GM23248 (cell line): ENCODE measurements at regions not wholly inside any gene's neighbourhood (a gene's known extent, or its start where the extent isn't known, plus 50 kb on each side); places are given as distances from the start of the nearest gene placed in this dataset.
"Not testable (repeated sequence)": the region's sequence is repeated elsewhere in the genome, so short reads cannot be mapped to it uniquely, and the experiment has no call there.

ENCODE experiments used
- DNase-seq: peaks from one replicate; pipeline ENCODE4 v3.0.0-alpha.2; 2015
- H2AFZ ChIP-seq: fragments of 200-600 bp; sonication (generic); 2 replicates; pipeline ENCODE4 v1.6.1; 2016; ENCODE audit warnings: antibody characterized with exemption
- H3F3A ChIP-seq: fragments of 200-600 bp; sonication (generic); 2 replicates; pipeline ENCODE4 v1.6.1; 2016; ENCODE audit warnings: mild to moderate bottlenecking, antibody characterized with exemption, mixed run types; ENCODE audit not compliant: insufficient read depth
- H3K27ac ChIP-seq: fragments of 200-600 bp; sonication (generic); 2 replicates; pipeline ENCODE4 v1.5.1; 2016; ENCODE audit warnings: mild to moderate bottlenecking
- H3K27me3 ChIP-seq: fragments of 200-600 bp; sonication (generic); replicated peaks from 2 replicates; pipeline ENCODE4 v1.6.1; 2016; ENCODE audit warnings: mild to moderate bottlenecking; ENCODE audit not compliant: insufficient read depth
- H3K36me3 ChIP-seq: fragments of 200-600 bp; sonication (generic); 2 replicates; pipeline ENCODE4 v1.6.1; 2016; ENCODE audit warnings: low read depth, mild to moderate bottlenecking
- H3K4me1 ChIP-seq: fragments of 200-600 bp; sonication (generic); 2 replicates; pipeline ENCODE4 v1.6.1; 2016; ENCODE audit warnings: mild to moderate bottlenecking; ENCODE audit not compliant: insufficient read depth
- H3K4me2 ChIP-seq: fragments of 200-600 bp; sonication (generic); one replicate; pipeline ENCODE4 v1.6.1; 2016; ENCODE audit warnings: mild to moderate bottlenecking; ENCODE audit not compliant: unreplicated experiment
- H3K4me3 ChIP-seq: fragments of 200-600 bp; sonication (generic); 2 replicates; pipeline ENCODE4 v1.5.1; 2016; ENCODE audit warnings: mild to moderate bottlenecking
- H3K79me2 ChIP-seq: fragments of 200-600 bp; sonication (generic); 2 replicates; pipeline ENCODE4 v1.6.1; 2016; ENCODE audit warnings: mild to moderate bottlenecking; ENCODE audit not compliant: insufficient read depth
- H3K9ac ChIP-seq: fragments of 200-600 bp; sonication (generic); 2 replicates; pipeline ENCODE4 v1.6.1; 2016; ENCODE audit warnings: mild to moderate bottlenecking
- H3K9me2 ChIP-seq: fragments of 200-600 bp; sonication (generic); 2 replicates; pipeline ENCODE4 v1.6.1; 2016; ENCODE audit warnings: mixed run types, mild to moderate bottlenecking, moderate library complexity; ENCODE audit not compliant: insufficient read depth
- H3K9me3 ChIP-seq: fragments of 200-600 bp; sonication (generic); one replicate; pipeline ENCODE4 v1.6.1; 2017; ENCODE audit warnings: low read depth
- H4K20me1 ChIP-seq: fragments of 200-600 bp; sonication (generic); 2 replicates; pipeline ENCODE4 v1.6.0; 2016; ENCODE audit not compliant: insufficient read depth
- EZH2 ChIP-seq: fragments of 200-600 bp; sonication (generic); IDR thresholded peaks from 2 replicates; pipeline ENCODE4 v1.6.1; 2018; ENCODE audit warnings: antibody characterized with exemption, mild to moderate bottlenecking; ENCODE audit not compliant: insufficient read depth, poor library complexity, severe bottlenecking
- EZH2phosphoT487 ChIP-seq: fragments of 200-600 bp; sonication (generic); IDR thresholded peaks from 2 replicates; pipeline ENCODE4 v1.6.1; 2018; ENCODE audit warnings: antibody characterized with exemption, moderate library complexity, mild to moderate bottlenecking, low read depth; ENCODE audit not compliant: insufficient read depth
- WGBS, 2 experiments: methylation state at CpG; one replicate each; pipeline ENCODE4 v1.1.6; 2015 to 2017; ENCODE audit warnings: low lambda C conversion rate in 2 of 2, low coverage in 1 of 2; ENCODE audit errors: missing lambda C conversion rate in 2 of 2; 5-methylcytosine and 5-hydroxymethylcytosine counted together
- in situ Hi-C: fragments of 300-500 bp; cut with MboI; formaldehyde crosslinking; loops from 2 replicates; pipeline ENCODE4 v1.15.0; 2020

GRCh38 chr2:94767336-94767735, 103.9 kb upstream of the TEKT4 start:
- H3K4me3 ChIP-seq: no peak overlapping the region
- H3K4me2 ChIP-seq: no peak overlapping the region
- H3K9me2 ChIP-seq: no peaks in the 10 kb centered on the region
- H3K9ac ChIP-seq: no peak overlapping the region
- no peaks in the 10 kb centered on the region for H3F3A ChIP-seq
- no peaks in the 10 kb centered on the region for H3K36me3 ChIP-seq
- H4K20me1 ChIP-seq: no peaks in the 10 kb centered on the region
- no peaks in the 10 kb centered on the region for H3K9me3 ChIP-seq
- no peaks in the 10 kb centered on the region for H3K27me3 ChIP-seq
- DNase-seq: no peak
- in situ Hi-C loops: no loop called here
- H3K27ac ChIP-seq: no peak overlapping the region
- no peak for TF ChIP-seq EZH2phosphoT487
- TF ChIP-seq EZH2: no peak
- 19 to 21% methylated on average over 3 of the region's 3 CpGs for WGBS, 2 experiments
- H2AFZ ChIP-seq: no peak overlapping the region
- H3K4me1 ChIP-seq: no peaks in the 10 kb centered on the region
- no peaks in the 10 kb centered on the region for H3K79me2 ChIP-seq

GRCh38 chr2:94769733-94770132, 101.5 kb upstream of the TEKT4 start:
- Histone ChIP-seq H3K27me3 (no peaks in the 10 kb centered on the region; the same call in 1 of the 2 replicates), H3K27ac (no peak overlapping the region), H2AFZ (no peak overlapping the region), H3K4me2 (no peak overlapping the region), H3K4me1 (no peaks in the 10 kb centered on the region), H3K9me3 (no peaks in the 10 kb centered on the region), H3K9ac (no peak overlapping the region), H4K20me1 (no peaks in the 10 kb centered on the region), H3K36me3 (no peaks in the 10 kb centered on the region), H3K79me2 (no peaks in the 10 kb centered on the region), H3F3A (no peaks in the 10 kb centered on the region), H3K4me3 (no peak overlapping the region), H3K9me2 (no peaks in the 10 kb centered on the region)
- in situ Hi-C loops: no loop called here
- TF ChIP-seq EZH2: no peak
- TF ChIP-seq EZH2phosphoT487: no peak
- no peak for DNase-seq
- 3 to 7% methylated on average over 3 of the region's 3 CpGs for WGBS, 2 experiments

GRCh38 chr2:94774851-94775250, 96.4 kb upstream of the TEKT4 start:
- no peak for TF ChIP-seq EZH2phosphoT487
- TF ChIP-seq EZH2: no peak
- Histone ChIP-seq H3F3A (no peaks in the 10 kb centered on the region), H2AFZ (no peak overlapping the region), H3K27ac (no peak overlapping the region), H3K4me3 (no peak overlapping the region), H3K4me1 (no peaks in the 10 kb centered on the region), H3K27me3 (no peaks in the 10 kb centered on the region; the same call in 1 of the 2 replicates), H3K9me3 (no peaks in the 10 kb centered on the region), H3K9me2 (no peaks in the 10 kb centered on the region), H3K4me2 (no peak overlapping the region), H3K79me2 (no peaks in the 10 kb centered on the region), H4K20me1 (no peaks in the 10 kb centered on the region), H3K9ac (no peak overlapping the region), H3K36me3 (no peaks in the 10 kb centered on the region)
- in situ Hi-C loops: no loop called here
- DNase-seq: no peak

- Histone ChIP-seq H3K4me2 (no peak overlapping the region), H3K27ac (no peak overlapping the region), H3K79me2 (no peaks in the 10 kb centered on the region), H3K9ac (no peak overlapping the region), H3F3A (no peaks in the 10 kb centered on the region), H4K20me1 (no peaks in the 10 kb centered on the region), H2AFZ (no peak overlapping the region), H3K27me3 (no peaks in the 10 kb centered on the region; the same call in 1 of the 2 replicates), H3K9me2 (no peaks in the 10 kb centered on the region), H3K36me3 (no peaks in the 10 kb centered on the region), H3K4me3 (no peak overlapping the region), H3K9me3 (no peaks in the 10 kb centered on the region), H3K4me1 (no peaks in the 10 kb centered on the region)
- in situ Hi-C loops: no loop called here
- TF ChIP-seq EZH2 (no peak), EZH2phosphoT487 (no peak)
- DNase-seq: no peak
- 14 to 19% methylated on average over 2 of the region's 2 CpGs for WGBS, 2 experiments
These were observed 95.2 kb upstream of the TEKT4 start for GRCh38 chr2:94776036-94776435.

GRCh38 chr2:94785105-94785504, 86.1 kb upstream of the TEKT4 start:
- H3K36me3 ChIP-seq, H3K27me3 ChIP-seq, H3K9ac ChIP-seq, H3K4me3 ChIP-seq, H4K20me1 ChIP-seq, H3K9me3 ChIP-seq, H2AFZ ChIP-seq, H3K4me2 ChIP-seq, DNase-seq, H3K9me2 ChIP-seq, H3F3A ChIP-seq, in situ Hi-C loops, H3K79me2 ChIP-seq, H3K4me1 ChIP-seq, H3K27ac ChIP-seq: not testable (repeated sequence)
- 14 to 18% methylated on average over 3 of the region's 3 CpGs for WGBS, 2 experiments

- H3K4me1 ChIP-seq, H3K9me3 ChIP-seq, H4K20me1 ChIP-seq, H3K79me2 ChIP-seq, H3K4me2 ChIP-seq, H2AFZ ChIP-seq, H3K9me2 ChIP-seq, H3K4me3 ChIP-seq, H3K27ac ChIP-seq, H3K27me3 ChIP-seq, H3K9ac ChIP-seq, DNase-seq, H3F3A ChIP-seq, in situ Hi-C loops, H3K36me3 ChIP-seq: not testable (repeated sequence)
- 45 to 47% methylated on average over 5 of the region's 5 CpGs for WGBS, 2 experiments
These were observed 84.8 kb upstream of the TEKT4 start for GRCh38 chr2:94786424-94786823.

GRCh38 chr2:94790169-94790568, 81.1 kb upstream of the TEKT4 start:
- WGBS, 2 experiments: 72 to 84% methylated on average over 2 of the region's 2 CpGs
- H3K9ac ChIP-seq, H3K4me2 ChIP-seq, H3K27me3 ChIP-seq, DNase-seq, H2AFZ ChIP-seq, in situ Hi-C loops, H3K79me2 ChIP-seq, H3K9me3 ChIP-seq, H4K20me1 ChIP-seq, H3K9me2 ChIP-seq, H3K27ac ChIP-seq, H3F3A ChIP-seq, H3K36me3 ChIP-seq, H3K4me3 ChIP-seq, H3K4me1 ChIP-seq: not testable (repeated sequence)
